Epithelial cell of esophagus (primary cell): ENCODE measurements at regions not wholly inside any gene's neighbourhood (a gene's known extent, or its start where the extent isn't known, plus 50 kb on each side); places are given as distances from the start of the nearest gene placed in this dataset.

Experiments
- DNase-seq: peaks from one replicate; pipeline ENCODE4 v3.0.0; 2010; ENCODE audit warnings: low read depth
- H3K4me3 ChIP-seq: 2 replicates; pipeline ENCODE4 v1.5.1; 2011; ENCODE audit warnings: mild to moderate bottlenecking, low read length, control low read depth
- TF ChIP-seq, protein P1 (sequence below): IDR thresholded peaks from 2 replicates; pipeline ENCODE4 v1.5.1; 2011; ENCODE audit warnings: low read depth, mild to moderate bottlenecking, low read length, control low read depth, inconsistent platforms; ENCODE audit not compliant: insufficient read depth; ENCODE audit errors: missing control alignments

GRCh38 chr12:77372494-77372893, 307.1 kb upstream of the E2F7 start:
- no peak for DNase-seq
- TF ChIP-seq, protein P1, sequence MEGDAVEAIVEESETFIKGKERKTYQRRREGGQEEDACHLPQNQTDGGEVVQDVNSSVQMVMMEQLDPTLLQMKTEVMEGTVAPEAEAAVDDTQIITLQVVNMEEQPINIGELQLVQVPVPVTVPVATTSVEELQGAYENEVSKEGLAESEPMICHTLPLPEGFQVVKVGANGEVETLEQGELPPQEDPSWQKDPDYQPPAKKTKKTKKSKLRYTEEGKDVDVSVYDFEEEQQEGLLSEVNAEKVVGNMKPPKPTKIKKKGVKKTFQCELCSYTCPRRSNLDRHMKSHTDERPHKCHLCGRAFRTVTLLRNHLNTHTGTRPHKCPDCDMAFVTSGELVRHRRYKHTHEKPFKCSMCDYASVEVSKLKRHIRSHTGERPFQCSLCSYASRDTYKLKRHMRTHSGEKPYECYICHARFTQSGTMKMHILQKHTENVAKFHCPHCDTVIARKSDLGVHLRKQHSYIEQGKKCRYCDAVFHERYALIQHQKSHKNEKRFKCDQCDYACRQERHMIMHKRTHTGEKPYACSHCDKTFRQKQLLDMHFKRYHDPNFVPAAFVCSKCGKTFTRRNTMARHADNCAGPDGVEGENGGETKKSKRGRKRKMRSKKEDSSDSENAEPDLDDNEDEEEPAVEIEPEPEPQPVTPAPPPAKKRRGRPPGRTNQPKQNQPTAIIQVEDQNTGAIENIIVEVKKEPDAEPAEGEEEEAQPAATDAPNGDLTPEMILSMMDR: no peak
- no peak overlapping the region for H3K4me3 ChIP-seq

DNA sequence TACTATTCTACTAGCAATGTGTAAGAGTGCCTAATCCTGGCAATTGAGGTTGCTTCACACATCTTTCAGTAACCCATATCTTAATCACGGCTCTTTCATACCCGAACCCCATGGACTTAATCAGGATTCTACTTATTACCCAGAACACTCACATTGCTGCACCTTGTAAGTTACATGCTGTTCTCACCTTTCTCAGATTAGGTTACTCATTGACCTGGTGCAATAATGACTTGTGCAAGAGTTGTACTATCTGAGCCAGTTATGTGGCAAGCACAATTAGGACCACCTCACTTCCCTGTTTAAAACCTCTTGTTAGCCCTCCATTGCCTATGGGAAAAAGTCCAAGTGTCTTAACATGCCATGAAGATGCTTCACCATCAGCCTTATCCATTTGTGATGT, 306.7 kb upstream of the E2F7 start:
- H3K4me3 ChIP-seq: no peak overlapping the region
- DNase-seq: peak; percentile 55
- TF ChIP-seq, protein P1: no peak

DNA sequence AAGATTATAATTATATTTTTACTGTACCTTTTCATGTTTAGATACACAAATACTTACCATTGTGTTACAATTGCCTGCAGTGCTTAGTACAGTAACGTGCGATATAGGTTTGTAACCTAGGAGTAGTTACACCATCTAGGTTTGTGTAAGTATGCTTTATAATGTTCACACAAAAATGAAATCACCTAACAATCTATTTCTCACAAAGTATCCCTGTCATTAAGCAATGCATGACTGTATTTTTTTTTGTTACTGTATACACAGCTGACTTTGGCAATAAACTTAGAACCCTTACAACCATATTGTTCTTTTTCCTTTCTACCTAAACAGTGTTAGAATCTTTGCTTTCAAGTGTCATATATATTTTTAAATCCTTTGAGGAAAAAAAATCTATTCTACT, 303.0 kb upstream of the E2F7 start:
- no peak overlapping the region for H3K4me3 ChIP-seq
- TF ChIP-seq, protein P1: no peak
- no peak for DNase-seq

GRCh38 chr12:77366616-77367015, 301.2 kb upstream of the E2F7 start:
- TF ChIP-seq, protein P1: no peak
- no peak for DNase-seq
- H3K4me3 ChIP-seq: no peak overlapping the region

DNA sequence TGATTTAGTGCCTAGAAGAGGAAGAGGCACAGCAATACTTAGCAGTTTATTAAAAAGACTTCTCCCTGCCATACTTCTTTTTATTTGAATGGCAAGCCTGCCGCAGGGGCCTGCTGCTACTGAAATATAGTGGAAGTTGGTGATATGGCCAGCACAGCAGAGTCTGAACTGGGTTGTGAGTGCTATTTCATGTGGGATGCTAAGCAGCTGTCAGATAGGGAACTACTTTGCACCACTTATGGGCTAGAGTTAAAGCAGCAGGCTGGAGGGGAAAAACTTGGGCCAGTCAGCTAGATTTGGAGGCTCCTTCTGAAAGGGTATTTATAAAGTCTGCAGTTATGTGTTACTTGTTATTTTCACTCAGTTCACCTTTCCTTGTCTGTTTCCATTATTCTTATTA, 299.0 kb upstream of the E2F7 start:
- DNase-seq: no peak
- no peak overlapping the region for H3K4me3 ChIP-seq
- TF ChIP-seq, protein P1: no peak

DNA sequence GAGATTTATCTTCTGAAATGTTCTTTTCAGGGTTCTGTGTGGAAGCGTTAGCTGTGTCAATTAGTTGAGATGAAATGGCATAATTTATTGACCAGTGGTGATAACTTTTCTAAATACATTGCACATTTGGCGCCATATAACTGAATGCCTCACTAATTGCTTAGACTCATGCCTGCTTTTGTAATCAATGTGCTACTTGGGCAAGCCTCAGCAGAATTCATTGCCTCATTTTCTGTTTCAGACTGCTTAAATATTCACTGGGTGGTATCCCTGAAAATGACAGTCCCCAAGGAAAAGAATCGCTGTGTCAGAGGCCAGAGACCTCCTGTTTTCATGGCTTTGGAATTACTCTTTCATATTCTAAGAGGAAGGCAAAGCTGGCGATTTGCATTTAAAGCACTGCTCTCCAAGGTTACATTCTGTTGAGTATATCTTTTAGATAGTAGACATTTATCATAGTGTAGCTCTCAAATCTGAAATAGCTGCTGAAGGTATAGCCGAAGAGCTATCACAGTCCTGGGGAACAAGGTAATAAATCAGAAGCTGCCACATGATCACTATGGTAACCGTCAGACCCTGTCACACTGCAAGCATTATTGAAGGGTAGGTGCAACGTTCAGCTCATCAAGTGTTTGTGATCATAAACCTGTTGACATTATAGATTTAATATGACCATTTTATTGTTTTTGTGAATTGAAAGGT, 297.3 kb upstream of the E2F7 start:
- H3K4me3 ChIP-seq: no peak overlapping the region
- TF ChIP-seq, protein P1: no peak
- no peak for DNase-seq

DNA sequence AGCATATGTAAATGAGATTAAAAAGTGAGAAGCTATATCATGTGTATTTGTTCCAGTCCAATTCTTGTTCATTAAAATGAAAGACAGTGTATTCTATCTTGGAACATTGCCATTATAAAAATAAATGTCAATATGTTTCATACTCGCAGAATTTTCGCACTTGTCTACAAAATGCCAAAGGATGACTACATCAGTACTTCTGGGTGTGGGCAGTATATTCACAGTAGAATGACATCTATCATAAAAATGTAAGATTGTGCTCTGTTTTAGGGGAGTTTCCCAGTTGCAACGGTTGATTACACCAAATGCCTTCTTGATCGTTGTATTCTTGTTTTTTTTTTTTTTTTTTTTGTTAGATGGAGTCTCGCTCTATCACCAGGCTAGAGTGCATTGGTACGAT, 292.3 kb upstream of the E2F7 start:
- TF ChIP-seq, protein P1: no peak
- DNase-seq: no peak
- H3K4me3 ChIP-seq: no peak overlapping the region
